SK-N-SH treated with all-trans-retinoic acid at 6 μM for 48 hours (cell line): ENCODE measurements at regions not wholly inside any gene's neighbourhood (a gene's known extent, or its start where the extent isn't known, plus 50 kb on each side); places are given as distances from the start of the nearest gene placed in this dataset.
"Not testable (repeated sequence)": the region's sequence is repeated elsewhere in the genome, so short reads cannot be mapped to it uniquely, and the experiment has no call there.

Source experiments
- OSR1 ChIP-seq: fragments of 250-450 bp; sonication (Bioruptor Pico); IDR thresholded peaks from 2 replicates; pipeline ENCODE4 v1.8.0; 2022; ENCODE audit warnings: moderate library complexity, mild to moderate bottlenecking, inconsistent platforms
- ZFP3 ChIP-seq: fragments of 250-450 bp; sonication (Bioruptor Pico); IDR thresholded peaks from 2 replicates; pipeline ENCODE4 v1.5.0; 2020; ENCODE audit warnings: mild to moderate bottlenecking, moderate library complexity
- ZFP30 ChIP-seq: fragments of 450-650 bp; formaldehyde crosslinking; IDR thresholded peaks from 2 replicates; pipeline ENCODE4 v1.5.0; 2022; ENCODE audit warnings: mild to moderate bottlenecking, moderate library complexity

DNA sequence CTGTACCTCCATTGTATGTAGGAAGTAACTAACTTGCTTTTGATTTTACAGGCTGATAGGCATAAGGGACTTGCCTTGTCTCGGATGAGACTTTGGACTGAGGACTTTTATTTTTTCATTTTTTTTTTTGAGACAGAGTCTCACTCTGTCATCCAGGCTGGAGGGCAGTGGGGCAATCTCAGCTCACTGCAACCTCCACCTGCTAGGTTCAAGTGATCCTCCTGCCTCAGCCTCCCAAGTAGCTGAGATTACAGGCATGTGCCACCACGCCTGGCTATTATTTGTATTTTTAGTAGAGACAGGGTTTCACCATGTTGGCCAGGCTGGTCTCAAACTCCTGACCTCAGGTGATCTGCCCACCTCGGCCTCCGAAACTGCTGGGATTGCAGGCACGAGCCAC is 80.2 kb upstream of the SYN3 start:
- TF ChIP-seq OSR1, ZFP3, ZFP30 (CRISPR knock-in tag): not testable (repeated sequence)
